ENCODE measurements at regions not wholly inside any gene's neighbourhood (a gene's known extent, or its start where the extent isn't known, plus 50 kb on each side); places are given as distances from the start of the nearest gene placed in this dataset.
"Not testable (repeated sequence)": the region's sequence is repeated elsewhere in the genome, so short reads cannot be mapped to it uniquely, and the experiment has no call there.

- no peak overlapping the region for H3K27ac ChIP-seq
- TF ChIP-seq CTCF (conservative IDR thresholded peaks at IDR 0.05): no peak
Observed at GRCh38 chr18:46179306-46179705, 75.1 kb downstream of the HAUS1 start.

- peak overlapping the region; percentile 27; the same call in 1 of the 2 replicates for H3K27ac ChIP-seq
- no peak for TF ChIP-seq CTCF (conservative IDR thresholded peaks at IDR 0.05)
Observed at GRCh38 chr18:46182633-46183358, 78.6 kb downstream of the HAUS1 start.

DNA sequence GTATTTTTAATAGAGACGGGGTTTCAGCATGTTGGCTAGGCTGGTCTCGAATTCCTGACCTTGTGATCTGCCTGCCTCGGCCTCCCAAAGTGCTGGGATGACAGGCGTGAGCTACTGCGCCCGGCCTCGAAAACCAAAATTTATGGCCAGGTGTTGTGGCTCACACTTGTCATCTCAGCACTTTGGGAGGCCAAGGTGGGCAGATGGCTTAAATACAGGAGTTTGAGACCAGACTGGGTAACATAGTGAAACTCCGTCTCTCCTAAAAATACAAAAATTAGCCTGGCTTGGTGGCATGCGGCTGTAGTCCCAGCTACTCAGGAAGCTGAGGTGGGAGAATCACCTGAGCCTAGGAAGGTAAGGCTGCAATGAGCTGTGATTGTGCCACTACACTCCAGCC lies 80.1 kb downstream of the HAUS1 start:
- H3K27ac ChIP-seq: not testable (repeated sequence)

DNA sequence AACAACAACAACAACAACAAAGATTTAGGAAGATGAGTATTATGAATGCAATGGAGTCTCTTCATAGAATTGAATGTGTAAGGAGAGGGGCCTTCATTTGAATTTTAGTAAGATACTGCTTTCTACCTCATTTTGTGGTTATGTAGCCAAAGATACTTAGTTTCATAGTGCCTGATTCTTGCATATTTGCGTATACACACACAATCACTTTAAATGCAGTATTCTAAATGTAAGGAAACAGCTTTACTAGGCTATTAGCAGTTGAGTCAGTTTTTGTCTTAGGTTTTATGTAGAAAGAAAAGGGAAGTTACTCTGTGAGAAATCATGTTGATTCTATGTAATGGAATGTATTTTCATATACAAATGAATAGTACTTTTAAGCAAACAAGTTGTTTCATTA lies 80.5 kb downstream of the HAUS1 start:
- no peak for TF ChIP-seq CTCF (conservative IDR thresholded peaks at IDR 0.05)
- H3K27ac ChIP-seq: no peak overlapping the region

DNA sequence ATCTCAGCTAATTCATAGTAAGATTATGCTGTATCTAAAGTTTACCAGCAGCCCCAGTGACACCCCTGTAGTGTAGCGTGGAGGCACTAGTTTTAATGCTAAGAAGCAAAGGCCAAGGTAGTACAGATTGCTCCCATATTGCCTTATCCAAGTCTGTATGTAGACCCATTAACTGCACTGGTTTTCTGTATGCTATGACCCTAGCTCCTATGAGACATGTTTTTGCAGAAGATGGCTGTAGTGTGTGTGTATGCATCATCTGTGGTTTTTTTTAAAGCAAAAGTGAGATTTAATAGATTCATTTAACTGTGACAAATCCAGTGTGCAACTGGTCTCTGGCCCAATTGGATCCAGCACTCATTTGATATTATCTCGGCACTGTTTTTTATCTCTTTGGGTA lies 86.5 kb downstream of the HAUS1 start:
- H3K27ac ChIP-seq: no peak overlapping the region

GRCh38 chr18:46196627-46197243 lies 92.5 kb downstream of the HAUS1 start:
- no peak for TF ChIP-seq CTCF (conservative IDR thresholded peaks at IDR 0.05)
- no peak overlapping the region for H3K27ac ChIP-seq

More for the DNA sequence above, 86.5 kb downstream of the HAUS1 start:
- no peak for TF ChIP-seq CTCF (conservative IDR thresholded peaks at IDR 0.05)

- no peak for TF ChIP-seq CTCF (conservative IDR thresholded peaks at IDR 0.05)
- H3K27ac ChIP-seq: peak overlapping the region; percentile 62
Observed at GRCh38 chr18:46199515-46200147, 95.4 kb downstream of the HAUS1 start.

- peak overlapping the region; percentile 62 for H3K27ac ChIP-seq
Observed at GRCh38 chr18:46200178-46201055, 96.2 kb downstream of the HAUS1 start.

Measured in VCaP (cell line).